Endothelial cell of umbilical vein (primary cell): ENCODE measurements at regions not wholly inside any gene's neighbourhood (a gene's known extent, or its start where the extent isn't known, plus 50 kb on each side); places are given as distances from the start of the nearest gene placed in this dataset.

Experiments used
- BruUV-seq: library from RNA; stranded (reverse); fragments of 400-500 nt; replicated peaks from 2 replicates; lab custom pipeline; 2021; lab: Mats Ljungman, UMichigan
- CTCF ChIA-PET: fragments of 300-600, 350-600 bp; sonication (Branson Sonifier 250); formaldehyde crosslinking; loops from one replicate; lab custom pipeline; 2021; ENCODE audit warnings: antibody characterized with exemption, inconsistent platforms; lab: Charles Lee
- POLR2A ChIA-PET: fragments of 300-600, 350-600 bp; sonication (Branson Sonifier 250); formaldehyde crosslinking; loops from one replicate; lab custom pipeline; 2021; ENCODE audit warnings: antibody characterized with exemption, inconsistent platforms; lab: Charles Lee
- DNase-seq: peaks from one replicate; pipeline ENCODE4 v3.0.0-alpha.2; 2011; ENCODE audit warnings: low read depth, low spot score
- FAIRE-seq: peaks from 2 replicates; lab custom pipeline; 2011; peaks lifted over from hg19 to GRCh38; lab: Jason Lieb, UNC
- H2AFZ ChIP-seq: 2 replicates; pipeline ENCODE4 v1.6.0; 2012; ENCODE audit warnings: low read depth, low read length, control low read depth, inconsistent platforms
- H3K27ac ChIP-seq: 2 replicates; pipeline ENCODE4 v1.5.1; 2011; ENCODE audit warnings: low read depth, mild to moderate bottlenecking, control low read depth, low read length, moderate library complexity; ENCODE audit not compliant: insufficient read depth
- H3K27me3 ChIP-seq, 2 experiments: 2 replicates each; pipeline versions ENCODE4 v1.6.0 to v1.6.1; 2011; ENCODE audit warnings: low read length in 2 of 2, mixed read lengths in 1 of 2; ENCODE audit not compliant: control insufficient read depth in 2 of 2, insufficient read depth in 2 of 2
- H3K36me3 ChIP-seq, 2 experiments: 2 replicates in 1 of 2; 3 replicates in 1 of 2; pipeline ENCODE4 v1.5.1; 2011; ENCODE audit warnings: low read length in 2 of 2, mild to moderate bottlenecking in 1 of 2, moderate library complexity in 1 of 2; ENCODE audit not compliant: control insufficient read depth in 2 of 2, insufficient read depth in 2 of 2; ENCODE audit errors: extremely low read depth in 1 of 2
- H3K4me1 ChIP-seq: 3 replicates; pipeline ENCODE4 v1.5.1; 2011; ENCODE audit warnings: mild to moderate bottlenecking, low read length; ENCODE audit not compliant: control insufficient read depth, insufficient read depth; ENCODE audit errors: extremely low read depth
- H3K4me2 ChIP-seq: 2 replicates; pipeline ENCODE4 v1.6.1; 2011; ENCODE audit warnings: low read length, control low read depth, mixed read lengths; ENCODE audit not compliant: insufficient read depth
- H3K4me3 ChIP-seq, 3 experiments: fragments of 200-600 bp in 1 of 3; sonication (generic), shearing (Covaris generic) in 1 of 3; replicated peaks in 1 of 3; 2 replicates each; pipeline ENCODE4 v1.5.1; 2011 to 2016; ENCODE audit warnings: control low read depth in 3 of 3, low read length in 3 of 3, mild to moderate bottlenecking in 2 of 3, inconsistent platforms in 1 of 3, low read depth in 1 of 3, moderate library complexity in 1 of 3; ENCODE audit not compliant: insufficient read depth in 1 of 3
- H3K79me2 ChIP-seq: 2 replicates; pipeline ENCODE4 v1.6.0; 2012; ENCODE audit warnings: low read length, inconsistent platforms; ENCODE audit not compliant: control insufficient read depth, insufficient read depth
- H3K9ac ChIP-seq: replicated peaks from 2 replicates; pipeline ENCODE3; 2011; ENCODE audit warnings: low read length, control low read depth; ENCODE audit not compliant: insufficient read depth; ENCODE audit errors: extremely low read depth
- H3K9me1 ChIP-seq: replicated peaks from 3 replicates; pipeline ENCODE4 v1.6.0; 2011; ENCODE audit warnings: mild to moderate bottlenecking, low read length; ENCODE audit not compliant: control insufficient read depth, insufficient read depth; ENCODE audit errors: extremely low read depth
- H3K9me3 ChIP-seq: replicated peaks from 2 replicates; pipeline ENCODE4 v1.5.1; 2012; ENCODE audit warnings: low read length, inconsistent platforms; ENCODE audit not compliant: control insufficient read depth, insufficient read depth
- H4K20me1 ChIP-seq: replicated peaks from 2 replicates; pipeline ENCODE3; 2011; ENCODE audit warnings: mild to moderate bottlenecking, low read length; ENCODE audit not compliant: control insufficient read depth, insufficient read depth; ENCODE audit errors: extremely low read depth
- EZH2 ChIP-seq: IDR thresholded peaks from 2 replicates; pipeline ENCODE4 v1.6.1; 2012; ENCODE audit warnings: borderline replicate concordance, low read depth, mild to moderate bottlenecking, moderate library complexity, low read length, inconsistent platforms; ENCODE audit not compliant: severe bottlenecking
- FOS ChIP-seq: IDR thresholded peaks from 2 replicates; pipeline ENCODE4 v1.6.1; 2011; ENCODE audit warnings: mild to moderate bottlenecking, low read length, moderate library complexity, borderline replicate concordance; ENCODE audit not compliant: insufficient read depth
- GATA2 ChIP-seq: IDR thresholded peaks from 2 replicates; pipeline ENCODE4 v1.7.0; 2011; ENCODE audit warnings: low read depth, mild to moderate bottlenecking, moderate library complexity, mixed read lengths, low read length; ENCODE audit not compliant: insufficient read length, insufficient read depth
- JUN ChIP-seq: IDR thresholded peaks from 2 replicates; pipeline ENCODE4 v1.6.1; 2011; ENCODE audit warnings: borderline replicate concordance, low read depth; ENCODE audit not compliant: insufficient read length, insufficient read depth
- MYC ChIP-seq: IDR thresholded peaks from one replicate; pipeline ENCODE4 v1.6.1; 2011; ENCODE audit warnings: mild to moderate bottlenecking, low read depth, low read length
- POLR2A ChIP-seq: IDR thresholded peaks from 2 replicates; pipeline ENCODE4 v1.6.1; 2012; ENCODE audit warnings: low read depth, mild to moderate bottlenecking, control low read depth, low read length
- POLR2AphosphoS5 ChIP-seq: IDR thresholded peaks from 2 replicates; pipeline ENCODE4 v1.6.1; 2012; ENCODE audit warnings: low read depth, mild to moderate bottlenecking, control low read depth, low read length, moderate library complexity; ENCODE audit not compliant: insufficient read depth
- dilution Hi-C: fragments of 300-500 bp; cut with MboI; formaldehyde crosslinking; loops from one replicate; pipeline ENCODE4 v1.15.0; 2019; ENCODE audit warnings: low sequenced_read_pairs; ENCODE audit not compliant: extremely low pct_ligation_motif_present
- intact Hi-C: fragments of 100-400 bp; cut with micrococcal nuclease; formaldehyde crosslinking; loops from one replicate; pipeline ENCODE4 v1.10.0; 2022
- TF ChIP-seq, protein P1 (sequence below): IDR thresholded peaks from 2 replicates; pipeline ENCODE4 v1.6.1; 2011; ENCODE audit not compliant: insufficient read depth, insufficient read length
- TF ChIP-seq, protein P2 (sequence below), 2 donors: IDR thresholded peaks; 1 replicate in 1 of 2; 2 replicates in 1 of 2; pipeline ENCODE4 v1.5.1; 2011; ENCODE audit warnings: low read length in 2 of 2, mild to moderate bottlenecking in 2 of 2, moderate library complexity in 2 of 2, control low read depth in 1 of 2, inconsistent platforms in 1 of 2, low read depth in 1 of 2; ENCODE audit not compliant: insufficient read depth in 1 of 2; ENCODE audit errors: extremely low read depth in 1 of 2

DNA sequence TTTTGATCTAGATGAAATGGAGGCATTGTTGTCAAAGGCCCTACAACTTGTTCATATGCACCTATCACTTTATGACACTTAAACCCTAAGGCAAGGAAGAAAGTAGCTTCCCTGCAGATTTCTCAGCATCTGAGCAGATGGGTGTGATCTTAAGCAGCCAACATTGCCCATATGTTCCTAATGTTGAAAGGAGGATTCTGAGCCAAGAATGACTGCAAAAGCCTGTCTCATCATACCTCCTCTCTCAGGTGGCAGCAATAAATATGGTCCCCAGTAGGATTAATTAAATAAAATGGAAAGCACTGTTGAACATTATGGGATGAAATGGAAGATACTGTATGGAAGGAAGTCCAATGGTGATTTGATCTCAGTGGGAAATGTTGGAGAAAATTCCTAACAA is 538.1 kb upstream of the MAN1A1 start:
- H3K79me2 ChIP-seq = no peaks in the 10 kb centered on the region
- H3K36me3 ChIP-seq = no peaks in the 10 kb centered on the region
- H3K4me3 ChIP-seq = no peak overlapping the region
- H3K4me2 ChIP-seq = no peak overlapping the region
- intact Hi-C loops (no loop called here), dilution Hi-C loops (no loop called here)
- H3K4me1 ChIP-seq = no peaks in the 10 kb centered on the region
- no peaks in the 10 kb centered on the region for H4K20me1 ChIP-seq
- no peaks in the 10 kb centered on the region for H3K27me3 ChIP-seq
- H3K9me1 ChIP-seq = no peaks in the 10 kb centered on the region
- DNase-seq (no peak), FAIRE-seq (no peak)
- H3K9ac ChIP-seq = no peak overlapping the region
- POLR2A ChIA-PET = no interaction called here
- CTCF ChIA-PET = no interaction called here
- no peak overlapping the region for H3K27ac ChIP-seq
- no peaks in the 10 kb centered on the region for H3K9me3 ChIP-seq
- no TSS peak for BruUV-seq
- H2AFZ ChIP-seq = no peak overlapping the region
- TF ChIP-seq, protein P1, sequence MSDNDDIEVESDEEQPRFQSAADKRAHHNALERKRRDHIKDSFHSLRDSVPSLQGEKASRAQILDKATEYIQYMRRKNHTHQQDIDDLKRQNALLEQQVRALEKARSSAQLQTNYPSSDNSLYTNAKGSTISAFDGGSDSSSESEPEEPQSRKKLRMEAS = no peak
- TF ChIP-seq, protein P2, sequence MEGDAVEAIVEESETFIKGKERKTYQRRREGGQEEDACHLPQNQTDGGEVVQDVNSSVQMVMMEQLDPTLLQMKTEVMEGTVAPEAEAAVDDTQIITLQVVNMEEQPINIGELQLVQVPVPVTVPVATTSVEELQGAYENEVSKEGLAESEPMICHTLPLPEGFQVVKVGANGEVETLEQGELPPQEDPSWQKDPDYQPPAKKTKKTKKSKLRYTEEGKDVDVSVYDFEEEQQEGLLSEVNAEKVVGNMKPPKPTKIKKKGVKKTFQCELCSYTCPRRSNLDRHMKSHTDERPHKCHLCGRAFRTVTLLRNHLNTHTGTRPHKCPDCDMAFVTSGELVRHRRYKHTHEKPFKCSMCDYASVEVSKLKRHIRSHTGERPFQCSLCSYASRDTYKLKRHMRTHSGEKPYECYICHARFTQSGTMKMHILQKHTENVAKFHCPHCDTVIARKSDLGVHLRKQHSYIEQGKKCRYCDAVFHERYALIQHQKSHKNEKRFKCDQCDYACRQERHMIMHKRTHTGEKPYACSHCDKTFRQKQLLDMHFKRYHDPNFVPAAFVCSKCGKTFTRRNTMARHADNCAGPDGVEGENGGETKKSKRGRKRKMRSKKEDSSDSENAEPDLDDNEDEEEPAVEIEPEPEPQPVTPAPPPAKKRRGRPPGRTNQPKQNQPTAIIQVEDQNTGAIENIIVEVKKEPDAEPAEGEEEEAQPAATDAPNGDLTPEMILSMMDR (IDR thresholded peaks at IDR 0.05; ENCODE audit: extremely low read depth in 1 of 2, insufficient read depth in 1 of 2, low read depth in 1 of 2, low read length in 2 of 2) = no peak
- TF ChIP-seq GATA2 (no peak), FOS (no peak), POLR2AphosphoS5 (no peak), JUN (no peak), EZH2 (no peak), MYC (no peak), POLR2A (no peak)
